ENCODE measurements at regions not wholly inside any gene's neighbourhood (a gene's known extent, or its start where the extent isn't known, plus 50 kb on each side); places are given as distances from the start of the nearest gene placed in this dataset.
"Not testable (repeated sequence)": the region's sequence is repeated elsewhere in the genome, so short reads cannot be mapped to it uniquely, and the experiment has no call there.

- H3K27ac ChIP-seq = no peak overlapping the region
- no peak for TF ChIP-seq ZFX (IDR thresholded peaks at IDR 0.05)
- TF ChIP-seq CTCF (conservative IDR thresholded peaks at IDR 0.05) = no peak
Observed at GRCh38 chr2:106323337-106324013, 129.4 kb upstream of the UXS1 start.

DNA sequence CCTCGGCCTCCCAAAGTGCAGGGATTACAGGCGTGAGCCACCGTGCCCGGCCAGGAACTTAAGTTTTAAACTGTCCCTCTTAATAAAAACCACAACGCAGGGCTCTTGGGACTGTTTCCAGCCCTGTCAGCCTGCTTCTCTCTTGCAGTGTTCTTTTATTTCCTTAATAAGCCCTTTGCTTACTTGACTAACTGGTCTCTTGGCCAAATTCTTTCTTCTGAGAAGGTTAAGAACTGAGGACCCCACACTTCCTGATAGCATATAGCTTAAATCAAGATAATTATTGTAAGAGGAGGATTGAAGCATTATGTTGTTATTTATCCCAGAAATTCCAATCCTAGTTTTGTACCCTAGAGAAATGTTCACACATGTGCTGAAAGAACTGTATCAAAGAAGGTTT is 128.2 kb upstream of the UXS1 start:
- TF ChIP-seq CTCF (conservative IDR thresholded peaks at IDR 0.05) (no peak), ZFX (IDR thresholded peaks at IDR 0.05) (no peak)
- no peak overlapping the region for H3K27ac ChIP-seq

- not testable (repeated sequence) for H3K27ac ChIP-seq
Observed at GRCh38 chr2:106320439-106320838, 126.3 kb upstream of the UXS1 start.

DNA sequence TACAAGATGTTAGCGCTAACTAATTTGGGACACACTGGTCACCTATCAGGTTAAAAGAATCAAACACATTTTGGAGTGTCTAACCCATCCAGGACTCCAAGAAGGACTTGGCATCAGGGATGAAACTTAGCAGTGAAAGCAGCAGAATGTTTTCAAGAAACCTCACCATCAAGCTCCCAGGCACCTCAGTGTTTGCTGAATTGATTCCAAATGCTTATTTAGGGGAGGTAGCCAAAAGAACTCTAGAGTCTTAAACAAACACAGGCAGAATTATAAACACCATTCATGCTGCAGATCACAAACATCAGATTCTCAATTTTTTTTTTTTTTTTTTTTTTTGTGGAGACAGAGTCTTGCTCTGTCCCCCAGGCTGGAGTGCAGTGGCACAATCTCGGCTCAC is 122.8 kb upstream of the UXS1 start:
- no peak overlapping the region for H3K27ac ChIP-seq
- TF ChIP-seq ZFX (IDR thresholded peaks at IDR 0.05) = no peak

DNA sequence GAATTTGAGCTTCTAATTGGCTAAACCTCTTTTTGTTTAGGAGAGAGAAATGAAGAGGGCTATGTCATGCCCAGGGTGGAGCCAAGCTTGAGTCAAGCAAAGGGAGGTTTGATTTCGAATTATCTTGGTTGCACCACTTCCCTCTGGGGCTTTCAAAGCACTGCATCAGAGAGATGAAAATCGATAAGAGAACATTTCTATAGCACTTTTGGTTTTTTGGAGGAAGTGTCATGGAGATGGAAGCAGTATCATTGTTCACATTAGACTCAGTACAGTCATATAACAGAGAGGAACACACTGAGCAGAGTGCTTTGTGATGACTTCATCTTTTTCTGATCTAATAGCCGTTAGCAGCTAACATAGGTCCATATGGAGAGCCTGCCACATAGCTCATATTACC is 120.3 kb upstream of the UXS1 start:
- TF ChIP-seq ZFX (IDR thresholded peaks at IDR 0.05) (no peak), CTCF (conservative IDR thresholded peaks at IDR 0.05) (no peak)
- H3K27ac ChIP-seq = no peak overlapping the region

DNA sequence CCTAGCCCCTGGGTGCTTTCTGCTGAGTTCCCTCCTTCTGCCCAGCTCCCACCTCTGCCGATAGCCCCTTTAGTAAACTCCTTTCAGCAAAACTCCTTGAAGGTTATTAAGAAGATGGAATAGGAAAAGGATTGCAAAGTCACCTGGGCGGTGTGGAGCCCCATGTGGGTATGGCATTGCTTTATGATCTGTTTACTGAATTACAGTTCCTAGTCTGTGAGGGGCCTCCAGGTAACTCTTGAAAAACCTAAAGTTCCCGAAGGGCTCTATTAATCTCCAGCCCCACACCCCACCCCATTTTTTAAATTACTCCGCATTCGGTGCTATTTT is 116.9 kb upstream of the UXS1 start:
- no peak overlapping the region for H3K27ac ChIP-seq
- TF ChIP-seq ZFX (IDR thresholded peaks at IDR 0.05) = no peak
- TF ChIP-seq CTCF (conservative IDR thresholded peaks at IDR 0.05) = no peak

- H3K27ac ChIP-seq = no peak overlapping the region
- no peak for TF ChIP-seq ZFX (IDR thresholded peaks at IDR 0.05)
- no peak for TF ChIP-seq CTCF (conservative IDR thresholded peaks at IDR 0.05)
Observed at GRCh38 chr2:106307860-106308259, 113.8 kb upstream of the UXS1 start.

- TF ChIP-seq CTCF (conservative IDR thresholded peaks at IDR 0.05) = no peak
- no peak for TF ChIP-seq ZFX (IDR thresholded peaks at IDR 0.05)
Observed at GRCh38 chr2:106306387-106306786, 112.3 kb upstream of the UXS1 start.

More at GRCh38 chr2:106306387-106306786, 112.3 kb upstream of the UXS1 start:
- H3K27ac ChIP-seq = no peak overlapping the region
